Ovary (tissue), 3 donors: ENCODE measurements at regions not wholly inside any gene's neighbourhood (a gene's known extent, or its start where the extent isn't known, plus 50 kb on each side); places are given as distances from the start of the nearest gene placed in this dataset.

ENCODE experiments used
- EP300 ChIP-seq: sonication (generic); formaldehyde crosslinking; IDR thresholded peaks from one replicate; pipeline ENCODE4 v1.6.1; 2017; ENCODE audit warnings: antibody characterized with exemption
- POLR2A ChIP-seq: fragments of 450-650 bp; IDR thresholded peaks from one replicate; pipeline ENCODE4 v1.6.1; 2017; ENCODE audit warnings: antibody characterized with exemption, mild to moderate bottlenecking, moderate library complexity
- TF ChIP-seq, protein P1 (sequence below), 3 donors: fragments of 450-650 bp in 2 of 3; fragments of 200-600 bp in 1 of 3; IDR thresholded peaks; one replicate each; pipeline versions ENCODE4 v1.5.1 to v1.8.0; 2016 to 2022; ENCODE audit warnings: antibody characterized with exemption in 3 of 3, mild to moderate bottlenecking in 1 of 3
- donor health status: DM: no; HTN: no; CAD: no.

DNA sequence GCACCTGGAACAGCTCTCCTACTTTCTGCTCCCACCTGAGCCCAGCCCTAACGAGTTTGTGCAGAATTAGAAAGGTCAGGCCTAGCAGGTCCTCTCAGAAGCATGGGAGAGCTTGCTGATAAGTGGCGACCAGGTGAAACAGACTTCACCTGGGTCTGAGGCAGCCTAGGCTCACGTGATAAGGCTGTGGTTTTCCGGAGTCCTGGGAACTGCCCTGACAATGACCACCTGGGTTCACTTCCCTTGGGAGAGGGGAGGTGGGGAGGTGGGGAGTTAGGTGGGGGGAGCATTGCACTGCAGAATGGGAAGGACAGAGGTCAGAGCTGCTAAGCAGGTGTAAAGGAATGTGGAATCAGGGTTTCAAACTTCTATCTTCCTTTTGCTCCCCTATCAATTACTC, 152.9 kb upstream of the MAP1B start:
- TF ChIP-seq, protein P1, sequence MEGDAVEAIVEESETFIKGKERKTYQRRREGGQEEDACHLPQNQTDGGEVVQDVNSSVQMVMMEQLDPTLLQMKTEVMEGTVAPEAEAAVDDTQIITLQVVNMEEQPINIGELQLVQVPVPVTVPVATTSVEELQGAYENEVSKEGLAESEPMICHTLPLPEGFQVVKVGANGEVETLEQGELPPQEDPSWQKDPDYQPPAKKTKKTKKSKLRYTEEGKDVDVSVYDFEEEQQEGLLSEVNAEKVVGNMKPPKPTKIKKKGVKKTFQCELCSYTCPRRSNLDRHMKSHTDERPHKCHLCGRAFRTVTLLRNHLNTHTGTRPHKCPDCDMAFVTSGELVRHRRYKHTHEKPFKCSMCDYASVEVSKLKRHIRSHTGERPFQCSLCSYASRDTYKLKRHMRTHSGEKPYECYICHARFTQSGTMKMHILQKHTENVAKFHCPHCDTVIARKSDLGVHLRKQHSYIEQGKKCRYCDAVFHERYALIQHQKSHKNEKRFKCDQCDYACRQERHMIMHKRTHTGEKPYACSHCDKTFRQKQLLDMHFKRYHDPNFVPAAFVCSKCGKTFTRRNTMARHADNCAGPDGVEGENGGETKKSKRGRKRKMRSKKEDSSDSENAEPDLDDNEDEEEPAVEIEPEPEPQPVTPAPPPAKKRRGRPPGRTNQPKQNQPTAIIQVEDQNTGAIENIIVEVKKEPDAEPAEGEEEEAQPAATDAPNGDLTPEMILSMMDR (IDR thresholded peaks at IDR 0.05) = no peak
- TF ChIP-seq EP300 = no peak
- TF ChIP-seq POLR2A = no peak
